GM23338 (cell line): ENCODE measurements at regions not wholly inside any gene's neighbourhood (a gene's known extent, or its start where the extent isn't known, plus 50 kb on each side); places are given as distances from the start of the nearest gene placed in this dataset.

Experiments
- ATAC-seq: fragments of 200-7000 bp; cut with Tn5 transposase; 3 replicates; pipeline ENCODE4 v1.9.1; 2020
- DNase-seq: peaks from one replicate; pipeline ENCODE4 v3.0.0-alpha.2; 2015; ENCODE audit warnings: low spot score
- H2AFZ ChIP-seq: fragments of 200-600 bp; sonication (generic); 2 replicates; pipeline ENCODE4 v1.8.0; 2016; ENCODE audit warnings: antibody characterized with exemption, mild to moderate bottlenecking, moderate library complexity
- H3F3A ChIP-seq: fragments of 200-600 bp; sonication (generic); replicated peaks from 2 replicates; pipeline ENCODE4 v1.8.0; 2017; ENCODE audit warnings: antibody characterized with exemption, mixed run types, low read depth
- H3K27ac ChIP-seq: fragments of 200-600 bp; sonication (generic); 2 replicates; pipeline ENCODE4 v1.6.1; 2016; ENCODE audit warnings: low read depth
- H3K27me3 ChIP-seq: fragments of 200-600 bp; sonication (generic); 2 replicates; pipeline ENCODE4 v1.8.0; 2016; ENCODE audit warnings: mild to moderate bottlenecking, mixed run types, moderate library complexity; ENCODE audit not compliant: insufficient read depth
- H3K36me3 ChIP-seq: fragments of 200-600 bp; sonication (generic); 2 replicates; pipeline ENCODE4 v1.8.0; 2016; ENCODE audit warnings: mild to moderate bottlenecking; ENCODE audit not compliant: insufficient read depth
- H3K4me1 ChIP-seq: fragments of 200-600 bp; sonication (generic); 2 replicates; pipeline ENCODE4 v1.8.0; 2016; ENCODE audit warnings: mild to moderate bottlenecking, moderate library complexity; ENCODE audit not compliant: insufficient read depth
- H3K4me2 ChIP-seq: fragments of 200-600 bp; sonication (generic); 2 replicates; pipeline ENCODE4 v1.7.1; 2017; ENCODE audit warnings: mixed run types
- H3K4me3 ChIP-seq: fragments of 200-600 bp; sonication (generic); 2 replicates; pipeline ENCODE4 v1.6.1; 2016; ENCODE audit warnings: mixed run types
- H3K79me2 ChIP-seq: fragments of 200-600 bp; sonication (generic); replicated peaks from 2 replicates; pipeline ENCODE4 v1.8.0; 2017; ENCODE audit warnings: mild to moderate bottlenecking; ENCODE audit not compliant: insufficient read depth
- H3K9me2 ChIP-seq: fragments of 200-600 bp; sonication (generic); 2 replicates; pipeline ENCODE4 v1.8.0; 2017; ENCODE audit not compliant: insufficient read depth
- H4K20me1 ChIP-seq: fragments of 200-600 bp; sonication (generic); replicated peaks from 2 replicates; pipeline ENCODE4 v1.8.0; 2017; ENCODE audit warnings: mild to moderate bottlenecking; ENCODE audit not compliant: insufficient read depth
- H3K27ac Mint-ChIP-seq: 2 replicates; pipeline ENCODE4 v1.8.0; 2020; ENCODE audit warnings: inconsistent platforms, mild to moderate bottlenecking, moderate library complexity, mixed read lengths
- H3K27me3 Mint-ChIP-seq: 3 replicates; pipeline ENCODE4 v1.8.0; 2022; ENCODE audit warnings: low read depth, mild to moderate bottlenecking, moderate library complexity, mixed read lengths, inconsistent platforms; ENCODE audit not compliant: insufficient read depth, poor library complexity
- H3K36me3 Mint-ChIP-seq: 3 replicates; pipeline ENCODE4 v1.8.0; 2021; ENCODE audit warnings: low read depth, mild to moderate bottlenecking, inconsistent platforms, moderate library complexity, mixed read lengths
- H3K4me1 Mint-ChIP-seq: 3 replicates; pipeline ENCODE4 v1.8.0; 2020; ENCODE audit warnings: mild to moderate bottlenecking, inconsistent platforms, mixed read lengths
- H3K4me3 Mint-ChIP-seq: 3 replicates; pipeline ENCODE4 v1.8.0; 2021; ENCODE audit warnings: moderate library complexity, mild to moderate bottlenecking, inconsistent platforms, mixed read lengths
- H3K9me3 Mint-ChIP-seq: 3 replicates; pipeline ENCODE4 v1.8.0; 2020; ENCODE audit warnings: moderate library complexity, mild to moderate bottlenecking, inconsistent platforms, mixed read lengths
- CTCF ChIP-seq, 2 experiments: fragments of 200-600 bp in 1 of 2; sonication (generic) in 1 of 2; conservative IDR thresholded peaks; 2 replicates each; pipeline versions ENCODE4 v1.5.1 to v1.6.1; 2016 to 2017; ENCODE audit warnings: antibody characterized with exemption in 2 of 2, low read depth in 2 of 2, mild to moderate bottlenecking in 2 of 2, moderate library complexity in 1 of 2
- ETS1 ChIP-seq: IDR thresholded peaks from 2 replicates; pipeline ENCODE4 v1.6.1; 2016; ENCODE audit warnings: antibody characterized with exemption
- EZH2 ChIP-seq: fragments of 200-600 bp; sonication (generic); IDR thresholded peaks from one replicate; pipeline ENCODE4 v1.8.0; 2017; ENCODE audit warnings: antibody characterized with exemption, mild to moderate bottlenecking, low read depth; ENCODE audit not compliant: unreplicated experiment
- EZH2phosphoT487 ChIP-seq: fragments of 200-600 bp; sonication (generic); IDR thresholded peaks from one replicate; pipeline ENCODE4 v1.8.1; 2018; ENCODE audit warnings: antibody characterized with exemption; ENCODE audit not compliant: unreplicated experiment
- NANOG ChIP-seq: IDR thresholded peaks from 2 replicates; pipeline ENCODE4 v1.6.1; 2016; ENCODE audit warnings: antibody characterized with exemption, borderline replicate concordance
- POLR2AphosphoS5 ChIP-seq: IDR thresholded peaks from 2 replicates; pipeline ENCODE4 v1.6.1; 2016; ENCODE audit warnings: antibody characterized with exemption, low read depth
- ZNF114 ChIP-seq: fragments of 250-450 bp; sonication (Bioruptor Pico); IDR thresholded peaks from 2 replicates; pipeline ENCODE4 v1.5.0; 2020; ENCODE audit warnings: mild to moderate bottlenecking, moderate library complexity
- ZNF331 ChIP-seq: fragments of 250-450 bp; sonication (Bioruptor Pico); IDR thresholded peaks from 2 replicates; pipeline ENCODE4 v1.5.0; 2020; ENCODE audit warnings: low read depth, mild to moderate bottlenecking, moderate library complexity
- TF ChIP-seq, protein P1 (sequence below): IDR thresholded peaks from one replicate; pipeline ENCODE4 v1.6.1; 2018; ENCODE audit warnings: antibody characterized with exemption; ENCODE audit not compliant: unreplicated experiment
- TF ChIP-seq, protein P2 (sequence below): fragments of 250-450 bp; sonication (Bioruptor Pico); IDR thresholded peaks from 2 replicates; pipeline ENCODE4 v1.5.0; 2020; ENCODE audit warnings: mild to moderate bottlenecking, moderate library complexity

DNA sequence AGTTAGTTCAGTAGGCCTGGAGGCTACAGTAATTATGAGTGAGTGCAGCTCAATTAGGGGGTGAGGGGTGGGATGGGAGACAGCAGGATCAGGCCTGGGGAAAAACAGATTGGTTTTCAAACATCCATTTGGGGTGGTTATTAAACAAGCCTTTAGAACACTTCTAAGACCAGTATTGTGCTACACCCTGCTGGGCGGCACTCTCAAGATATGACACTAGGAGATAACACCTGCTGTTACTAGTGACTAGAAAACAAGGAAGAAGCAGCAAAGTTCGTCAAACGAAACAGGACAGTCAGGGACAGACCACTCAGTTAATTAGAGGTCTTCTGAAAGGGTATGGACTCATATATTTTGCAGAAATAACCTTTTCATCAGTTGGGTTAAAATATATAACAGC lies 353.6 kb downstream of the PTEN start (continued):
- no peak for TF ChIP-seq POLR2AphosphoS5
- no peak for TF ChIP-seq ETS1
- TF ChIP-seq CTCF (conservative IDR thresholded peaks at IDR 0.05; ENCODE audit: low read depth in 2 of 2): no peak
- TF ChIP-seq EZH2phosphoT487: no peak
- TF ChIP-seq, protein P1, sequence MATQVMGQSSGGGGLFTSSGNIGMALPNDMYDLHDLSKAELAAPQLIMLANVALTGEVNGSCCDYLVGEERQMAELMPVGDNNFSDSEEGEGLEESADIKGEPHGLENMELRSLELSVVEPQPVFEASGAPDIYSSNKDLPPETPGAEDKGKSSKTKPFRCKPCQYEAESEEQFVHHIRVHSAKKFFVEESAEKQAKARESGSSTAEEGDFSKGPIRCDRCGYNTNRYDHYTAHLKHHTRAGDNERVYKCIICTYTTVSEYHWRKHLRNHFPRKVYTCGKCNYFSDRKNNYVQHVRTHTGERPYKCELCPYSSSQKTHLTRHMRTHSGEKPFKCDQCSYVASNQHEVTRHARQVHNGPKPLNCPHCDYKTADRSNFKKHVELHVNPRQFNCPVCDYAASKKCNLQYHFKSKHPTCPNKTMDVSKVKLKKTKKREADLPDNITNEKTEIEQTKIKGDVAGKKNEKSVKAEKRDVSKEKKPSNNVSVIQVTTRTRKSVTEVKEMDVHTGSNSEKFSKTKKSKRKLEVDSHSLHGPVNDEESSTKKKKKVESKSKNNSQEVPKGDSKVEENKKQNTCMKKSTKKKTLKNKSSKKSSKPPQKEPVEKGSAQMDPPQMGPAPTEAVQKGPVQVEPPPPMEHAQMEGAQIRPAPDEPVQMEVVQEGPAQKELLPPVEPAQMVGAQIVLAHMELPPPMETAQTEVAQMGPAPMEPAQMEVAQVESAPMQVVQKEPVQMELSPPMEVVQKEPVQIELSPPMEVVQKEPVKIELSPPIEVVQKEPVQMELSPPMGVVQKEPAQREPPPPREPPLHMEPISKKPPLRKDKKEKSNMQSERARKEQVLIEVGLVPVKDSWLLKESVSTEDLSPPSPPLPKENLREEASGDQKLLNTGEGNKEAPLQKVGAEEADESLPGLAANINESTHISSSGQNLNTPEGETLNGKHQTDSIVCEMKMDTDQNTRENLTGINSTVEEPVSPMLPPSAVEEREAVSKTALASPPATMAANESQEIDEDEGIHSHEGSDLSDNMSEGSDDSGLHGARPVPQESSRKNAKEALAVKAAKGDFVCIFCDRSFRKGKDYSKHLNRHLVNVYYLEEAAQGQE: no peak
- TF ChIP-seq ZNF331 (CRISPR knock-in tag): no peak

DNA sequence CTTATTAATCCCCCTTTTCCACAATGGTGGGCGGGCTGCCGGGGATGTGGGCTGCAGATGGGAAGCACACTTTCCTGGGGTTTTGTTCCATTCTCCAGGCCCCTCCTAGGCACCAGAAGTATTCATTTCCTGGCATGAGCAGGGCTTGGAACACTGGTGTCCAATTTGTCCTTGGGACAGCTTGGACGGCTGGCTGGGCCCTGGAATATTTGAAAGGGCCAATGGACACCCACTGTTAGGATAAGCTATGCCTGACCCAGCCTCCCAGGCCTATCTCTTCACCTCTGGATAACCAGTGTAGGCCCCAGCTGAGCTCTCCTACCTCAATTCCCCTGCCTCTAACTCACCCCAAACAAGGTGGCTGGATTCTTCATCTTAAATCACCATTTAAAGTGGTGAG lies 354.9 kb downstream of the PTEN start:
- no peaks in the 10 kb centered on the region for H3K79me2 ChIP-seq
- no peak overlapping the region for H3K27ac Mint-ChIP-seq
- H3K36me3 Mint-ChIP-seq: no peaks in the 10 kb centered on the region
- no peaks in the 10 kb centered on the region for H3K9me3 Mint-ChIP-seq
- peaks cover 3% of the 10 kb centered on the region; the same call in 2 of the 3 replicates for H3K4me1 Mint-ChIP-seq
- H3K4me3 Mint-ChIP-seq: no peak overlapping the region
- H3K36me3 ChIP-seq: no peaks in the 10 kb centered on the region
- H3K9me2 ChIP-seq: peaks cover 5% of the 10 kb centered on the region; the same call in 1 of the 2 replicates
- H2AFZ ChIP-seq: no peak overlapping the region
- H4K20me1 ChIP-seq: no peaks in the 10 kb centered on the region
- H3K4me2 ChIP-seq: no peak overlapping the region
- no peaks in the 10 kb centered on the region for H3K27me3 Mint-ChIP-seq
- H3F3A ChIP-seq: no peaks in the 10 kb centered on the region
- DNase-seq (no peak), ATAC-seq (no peak)
- H3K27me3 ChIP-seq: no peaks in the 10 kb centered on the region
- no peak overlapping the region for H3K27ac ChIP-seq
- no peaks in the 10 kb centered on the region for H3K4me1 ChIP-seq
- no peak overlapping the region for H3K4me3 ChIP-seq
- no peak for TF ChIP-seq EZH2
- TF ChIP-seq NANOG: no peak
- TF ChIP-seq, protein P2, sequence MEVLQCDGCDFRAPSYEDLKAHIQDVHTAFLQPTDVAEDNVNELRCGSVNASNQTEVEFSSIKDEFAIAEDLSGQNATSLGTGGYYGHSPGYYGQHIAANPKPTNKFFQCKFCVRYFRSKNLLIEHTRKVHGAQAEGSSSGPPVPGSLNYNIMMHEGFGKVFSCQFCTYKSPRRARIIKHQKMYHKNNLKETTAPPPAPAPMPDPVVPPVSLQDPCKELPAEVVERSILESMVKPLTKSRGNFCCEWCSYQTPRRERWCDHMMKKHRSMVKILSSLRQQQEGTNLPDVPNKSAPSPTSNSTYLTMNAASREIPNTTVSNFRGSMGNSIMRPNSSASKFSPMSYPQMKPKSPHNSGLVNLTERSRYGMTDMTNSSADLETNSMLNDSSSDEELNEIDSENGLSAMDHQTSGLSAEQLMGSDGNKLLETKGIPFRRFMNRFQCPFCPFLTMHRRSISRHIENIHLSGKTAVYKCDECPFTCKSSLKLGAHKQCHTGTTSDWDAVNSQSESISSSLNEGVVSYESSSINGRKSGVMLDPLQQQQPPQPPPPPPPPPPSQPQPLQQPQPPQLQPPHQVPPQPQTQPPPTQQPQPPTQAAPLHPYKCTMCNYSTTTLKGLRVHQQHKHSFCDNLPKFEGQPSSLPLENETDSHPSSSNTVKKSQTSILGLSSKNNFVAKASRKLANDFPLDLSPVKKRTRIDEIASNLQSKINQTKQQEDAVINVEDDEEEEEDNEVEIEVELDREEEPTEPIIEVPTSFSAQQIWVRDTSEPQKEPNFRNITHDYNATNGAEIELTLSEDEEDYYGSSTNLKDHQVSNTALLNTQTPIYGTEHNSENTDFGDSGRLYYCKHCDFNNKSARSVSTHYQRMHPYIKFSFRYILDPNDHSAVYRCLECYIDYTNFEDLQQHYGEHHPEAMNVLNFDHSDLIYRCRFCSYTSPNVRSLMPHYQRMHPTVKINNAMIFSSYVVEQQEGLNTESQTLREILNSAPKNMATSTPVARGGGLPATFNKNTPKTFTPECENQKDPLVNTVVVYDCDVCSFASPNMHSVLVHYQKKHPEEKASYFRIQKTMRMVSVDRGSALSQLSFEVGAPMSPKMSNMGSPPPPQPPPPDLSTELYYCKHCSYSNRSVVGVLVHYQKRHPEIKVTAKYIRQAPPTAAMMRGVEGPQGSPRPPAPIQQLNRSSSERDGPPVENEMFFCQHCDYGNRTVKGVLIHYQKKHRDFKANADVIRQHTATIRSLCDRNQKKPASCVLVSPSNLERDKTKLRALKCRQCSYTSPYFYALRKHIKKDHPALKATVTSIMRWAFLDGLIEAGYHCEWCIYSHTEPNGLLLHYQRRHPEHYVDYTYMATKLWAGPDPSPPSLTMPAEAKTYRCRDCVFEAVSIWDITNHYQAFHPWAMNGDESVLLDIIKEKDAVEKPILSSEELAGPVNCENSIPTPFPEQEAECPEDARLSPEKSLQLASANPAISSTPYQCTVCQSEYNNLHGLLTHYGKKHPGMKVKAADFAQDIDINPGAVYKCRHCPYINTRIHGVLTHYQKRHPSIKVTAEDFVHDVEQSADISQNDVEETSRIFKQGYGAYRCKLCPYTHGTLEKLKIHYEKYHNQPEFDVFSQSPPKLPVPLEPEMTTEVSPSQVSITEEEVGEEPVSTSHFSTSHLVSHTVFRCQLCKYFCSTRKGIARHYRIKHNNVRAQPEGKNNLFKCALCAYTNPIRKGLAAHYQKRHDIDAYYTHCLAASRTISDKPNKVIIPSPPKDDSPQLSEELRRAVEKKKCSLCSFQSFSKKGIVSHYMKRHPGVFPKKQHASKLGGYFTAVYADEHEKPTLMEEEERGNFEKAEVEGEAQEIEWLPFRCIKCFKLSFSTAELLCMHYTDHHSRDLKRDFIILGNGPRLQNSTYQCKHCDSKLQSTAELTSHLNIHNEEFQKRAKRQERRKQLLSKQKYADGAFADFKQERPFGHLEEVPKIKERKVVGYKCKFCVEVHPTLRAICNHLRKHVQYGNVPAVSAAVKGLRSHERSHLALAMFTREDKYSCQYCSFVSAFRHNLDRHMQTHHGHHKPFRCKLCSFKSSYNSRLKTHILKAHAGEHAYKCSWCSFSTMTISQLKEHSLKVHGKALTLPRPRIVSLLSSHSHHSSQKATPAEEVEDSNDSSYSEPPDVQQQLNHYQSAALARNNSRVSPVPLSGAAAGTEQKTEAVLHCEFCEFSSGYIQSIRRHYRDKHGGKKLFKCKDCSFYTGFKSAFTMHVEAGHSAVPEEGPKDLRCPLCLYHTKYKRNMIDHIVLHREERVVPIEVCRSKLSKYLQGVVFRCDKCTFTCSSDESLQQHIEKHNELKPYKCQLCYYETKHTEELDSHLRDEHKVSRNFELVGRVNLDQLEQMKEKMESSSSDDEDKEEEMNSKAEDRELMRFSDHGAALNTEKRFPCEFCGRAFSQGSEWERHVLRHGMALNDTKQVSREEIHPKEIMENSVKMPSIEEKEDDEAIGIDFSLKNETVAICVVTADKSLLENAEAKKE: no peak
- no peak for TF ChIP-seq POLR2AphosphoS5
- TF ChIP-seq EZH2phosphoT487: no peak
- TF ChIP-seq CTCF (conservative IDR thresholded peaks at IDR 0.05; ENCODE audit: low read depth in 2 of 2): no peak
- no peak for TF ChIP-seq ZNF114 (CRISPR knock-in tag)
